T-cell (primary cell): ENCODE measurements at regions not wholly inside any gene's neighbourhood (a gene's known extent, or its start where the extent isn't known, plus 50 kb on each side); places are given as distances from the start of the nearest gene placed in this dataset.

Source experiments
- ATAC-seq, 4 experiments: fragments of 200-7000 bp in 3 of 4; fragments of 150-1000 bp in 1 of 4; cut with Tn5 transposase; replicated peaks in 1 of 4; 1 replicate in 3 of 4; 2 replicates in 1 of 4; pipeline ENCODE4 v1.10.0; 2021; ENCODE audit warnings: moderate library complexity in 3 of 4, mild to moderate bottlenecking in 2 of 4, moderate number of reproducible peaks in 1 of 4
- CTCF ChIA-PET, 2 donors: fragments of 300-600 bp; sonication (Branson Sonifier 250); formaldehyde crosslinking; loops; one replicate each; lab custom pipeline; 2022; ENCODE audit warnings: antibody characterized with exemption in 2 of 2; lab: Charles Lee
- POLR2A ChIA-PET, 2 donors: fragments of 300-600 bp; sonication (Branson Sonifier 250); formaldehyde crosslinking; loops; one replicate each; lab custom pipeline; 2022; ENCODE audit warnings: antibody characterized with exemption in 2 of 2; lab: Charles Lee
- DNase-seq, 35 experiments: peaks; one replicate each; pipeline versions ENCODE4 v3.0.0 to v3.0.0-alpha.2; 2013 to 2023
- H3K27ac ChIP-seq: one replicate; pipeline ENCODE4 v1.5.1; 2013; ENCODE audit warnings: low read length
- H3K27me3 ChIP-seq, 2 experiments: replicated peaks in 1 of 2; 1 replicate in 1 of 2; 2 replicates in 1 of 2; pipeline versions ENCODE4 v1.6.1 to v1.7.0; 2013; ENCODE audit warnings: low read length in 1 of 2, mixed read lengths in 1 of 2; ENCODE audit not compliant: control insufficient read depth in 2 of 2, insufficient read depth in 2 of 2; ENCODE audit errors: extremely low read depth in 1 of 2
- H3K36me3 ChIP-seq, 2 donors: 1 replicate in 1 of 2; 2 replicates in 1 of 2; pipeline versions ENCODE4 v1.6.1 to v1.7.0; 2013; ENCODE audit warnings: low read length in 1 of 2; ENCODE audit not compliant: control insufficient read depth in 2 of 2, insufficient read depth in 1 of 2; ENCODE audit errors: extremely low read depth in 1 of 2
- H3K4me1 ChIP-seq, 2 experiments: 1 replicate in 1 of 2; 2 replicates in 1 of 2; pipeline versions ENCODE4 v1.6.1 to v1.7.0; 2013; ENCODE audit warnings: low read length in 2 of 2, mixed read lengths in 1 of 2; ENCODE audit not compliant: insufficient read depth in 2 of 2, control insufficient read depth in 1 of 2; ENCODE audit errors: extremely low read depth in 1 of 2
- H3K4me3 ChIP-seq, 2 donors: 1 replicate in 1 of 2; 2 replicates in 1 of 2; pipeline versions ENCODE4 v1.5.1 to v1.7.0; 2013; ENCODE audit warnings: mild to moderate bottlenecking in 2 of 2, low read length in 1 of 2, moderate library complexity in 1 of 2; ENCODE audit not compliant: control insufficient read depth in 1 of 2; ENCODE audit errors: extremely low read depth in 1 of 2
- H3K9me3 ChIP-seq: 2 replicates; pipeline ENCODE4 v1.7.0; 2013
- H3K27ac Mint-ChIP-seq, 2 donors: one replicate each; pipeline ENCODE4 v1.8.0; 2020 to 2021; ENCODE audit warnings: mild to moderate bottlenecking in 2 of 2, mixed read lengths in 2 of 2
- H3K27me3 Mint-ChIP-seq, 2 donors: one replicate each; pipeline ENCODE4 v1.8.0; 2021 to 2022; ENCODE audit warnings: mixed read lengths in 2 of 2
- H3K36me3 Mint-ChIP-seq: one replicate; pipeline ENCODE4 v1.8.0; 2021; ENCODE audit warnings: mixed read lengths
- H3K4me1 Mint-ChIP-seq, 3 donors: one replicate each; pipeline ENCODE4 v1.8.0; 2020 to 2022; ENCODE audit warnings: mixed read lengths in 3 of 3, mild to moderate bottlenecking in 1 of 3
- H3K4me3 Mint-ChIP-seq, 3 donors: one replicate each; pipeline ENCODE4 v1.8.0; 2020 to 2022; ENCODE audit warnings: mild to moderate bottlenecking in 3 of 3, mixed read lengths in 3 of 3, moderate library complexity in 3 of 3
- H3K9me3 Mint-ChIP-seq, 3 donors: one replicate each; pipeline ENCODE4 v1.8.0; 2020 to 2022; ENCODE audit warnings: mixed read lengths in 3 of 3
- WGBS: methylation state at CpG from one replicate; pipeline ENCODE4 v1.1.5; 2013; ENCODE audit warnings: missing lambda C conversion rate; ENCODE audit not compliant: insufficient coverage; 5-methylcytosine and 5-hydroxymethylcytosine counted together

- Histone ChIP-seq H3K4me1 (no peaks in the 10 kb centered on the region), H3K36me3 (no peaks in the 10 kb centered on the region), H3K27ac (no peak overlapping the region), H3K27me3 (peaks cover 0 to 3% of the 10 kb centered on the region in 2 experiments), H3K4me3 (no peak overlapping the region), H3K9me3 (no peaks in the 10 kb centered on the region)
- WGBS = 67% methylated on average over 1 of the region's 2 CpGs
- no peaks in the 10 kb centered on the region for H3K9me3 Mint-ChIP-seq
- no peak overlapping the region for H3K27ac Mint-ChIP-seq
- ATAC-seq (no peak), DNase-seq (no peak)
- no peak overlapping the region for H3K4me3 Mint-ChIP-seq
- POLR2A ChIA-PET = no interaction called here
- CTCF ChIA-PET = no interaction called here
- peaks cover 15 to 24% of the 10 kb centered on the region in 2 donors for H3K27me3 Mint-ChIP-seq
- H3K36me3 Mint-ChIP-seq = no peaks in the 10 kb centered on the region
- no peaks in the 10 kb centered on the region for H3K4me1 Mint-ChIP-seq
Measured at GRCh38 chr15:94555841-94556519, 324.6 kb downstream of the MCTP2 start.

- Mint-ChIP-seq H3K27ac (no peak overlapping the region), H3K27me3 (peaks cover 12 to 21% of the 10 kb centered on the region in 2 donors), H3K4me3 (no peak overlapping the region), H3K4me1 (no peaks in the 10 kb centered on the region), H3K9me3 (peaks cover 0 to 6% (median 0%) of the 10 kb centered on the region in 3 donors), H3K36me3 (no peaks in the 10 kb centered on the region)
- H3K9me3 ChIP-seq = no peaks in the 10 kb centered on the region
- no peak overlapping the region for H3K27ac ChIP-seq
- ATAC-seq (no peak), DNase-seq (no peak)
- H3K4me1 ChIP-seq = no peaks in the 10 kb centered on the region
- ChIA-PET POLR2A (no interaction called here), CTCF (no interaction called here)
- whole genome bisulfite sequencing = 76% methylated on average over 2 of the region's 4 CpGs
- no peak overlapping the region for H3K4me3 ChIP-seq
- H3K27me3 ChIP-seq = peaks cover 0 to 3% of the 10 kb centered on the region in 2 experiments
- H3K36me3 ChIP-seq = no peaks in the 10 kb centered on the region
Measured at GRCh38 chr15:94561036-94561689, 329.8 kb downstream of the MCTP2 start.

- H3K27me3 Mint-ChIP-seq = peaks cover 15 to 32% of the 10 kb centered on the region in 2 donors
- ATAC-seq = no peak
- no CpG with 5 or more reads among the region's 2 CpGs for WGBS
Measured at GRCh38 chr15:94563456-94563855, 332.1 kb downstream of the MCTP2 start.

GRCh38 chr15:94576889-94577533 is 345.6 kb downstream of the MCTP2 start:
- no peak overlapping the region for H3K27ac Mint-ChIP-seq
- WGBS = 44% methylated on average over 8 of the region's 12 CpGs

More at GRCh38 chr15:94563456-94563855, 332.1 kb downstream of the MCTP2 start:
- Histone ChIP-seq H3K9me3 (no peaks in the 10 kb centered on the region), H3K4me3 (no peak overlapping the region), H3K4me1 (no peaks in the 10 kb centered on the region), H3K27ac (no peak overlapping the region), H3K36me3 (no peaks in the 10 kb centered on the region), H3K27me3 (peaks cover 0 to 2% of the 10 kb centered on the region in 2 experiments)
- no peak overlapping the region for H3K27ac Mint-ChIP-seq
- H3K9me3 Mint-ChIP-seq = peaks cover 0 to 6% (median 0%) of the 10 kb centered on the region in 3 donors
- no peaks in the 10 kb centered on the region for H3K36me3 Mint-ChIP-seq
- POLR2A ChIA-PET = no interaction called here
- H3K4me3 Mint-ChIP-seq = no peak overlapping the region
- no peak for DNase-seq
- CTCF ChIA-PET = no interaction called here
- H3K4me1 Mint-ChIP-seq = no peaks in the 10 kb centered on the region

DNA sequence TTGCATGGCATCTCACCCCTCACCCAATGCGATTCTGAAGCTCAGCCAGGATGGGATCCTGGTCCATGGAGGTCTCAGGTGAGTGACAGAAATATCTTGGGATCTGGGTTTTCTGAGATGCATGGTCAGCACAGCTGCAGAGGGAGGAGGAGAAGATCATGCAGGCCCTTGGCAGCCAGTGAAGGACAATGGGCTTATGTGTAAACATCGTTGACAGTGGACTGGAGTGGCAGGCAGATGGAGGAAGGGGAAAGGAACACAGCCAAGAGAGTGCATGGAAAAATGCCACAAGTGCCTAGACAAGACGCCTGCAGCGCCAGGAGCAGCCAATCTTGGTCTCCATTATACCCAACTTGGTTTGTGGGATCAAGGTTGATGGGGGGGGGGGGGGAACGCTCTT is 347.9 kb downstream of the MCTP2 start:
- Mint-ChIP-seq H3K4me3 (no peak overlapping the region), H3K27me3 (peaks cover 62 to 66% of the 10 kb centered on the region in 2 donors), H3K27ac (no peak overlapping the region), H3K4me1 (peaks cover 13 to 27% (median 25%) of the 10 kb centered on the region in 3 donors), H3K9me3 (no peaks in the 10 kb centered on the region), H3K36me3 (no peaks in the 10 kb centered on the region)
- peaks cover 8 to 9% of the 10 kb centered on the region in 2 experiments for H3K4me1 ChIP-seq
- H3K27ac ChIP-seq = no peak overlapping the region
- WGBS = no CpG with 5 or more reads among the region's 5 CpGs
- H3K9me3 ChIP-seq = no peaks in the 10 kb centered on the region
- no peak for ATAC-seq
- H3K27me3 ChIP-seq = peaks cover 13 to 40% of the 10 kb centered on the region in 2 experiments
- no peak for DNase-seq
- ChIA-PET CTCF (no interaction called here), POLR2A (no interaction called here)
- H3K4me3 ChIP-seq = no peak overlapping the region
- H3K36me3 ChIP-seq = no peaks in the 10 kb centered on the region

More at GRCh38 chr15:94576889-94577533, 345.6 kb downstream of the MCTP2 start:
- H3K4me1 Mint-ChIP-seq = peaks cover 0 to 12% (median 6%) of the 10 kb centered on the region in 3 donors
- CTCF ChIA-PET = no interaction called here
- no peak overlapping the region for H3K27ac ChIP-seq
- H3K36me3 ChIP-seq = no peaks in the 10 kb centered on the region
- DNase-seq (peak in 18 of 35 experiments; percentile 4 to 52 (median 11)), ATAC-seq (no peak)
- no peaks in the 10 kb centered on the region for H3K36me3 Mint-ChIP-seq
- H3K27me3 Mint-ChIP-seq = peaks cover 53 to 61% of the 10 kb centered on the region in 2 donors
- H3K9me3 Mint-ChIP-seq = no peaks in the 10 kb centered on the region
- no peak overlapping the region for H3K4me3 Mint-ChIP-seq
- POLR2A ChIA-PET = no interaction called here
- peaks cover 13 to 33% of the 10 kb centered on the region in 2 experiments for H3K27me3 ChIP-seq
- no peak overlapping the region for H3K4me3 ChIP-seq
- H3K4me1 ChIP-seq = no peaks in the 10 kb centered on the region
- H3K9me3 ChIP-seq = no peaks in the 10 kb centered on the region

DNA sequence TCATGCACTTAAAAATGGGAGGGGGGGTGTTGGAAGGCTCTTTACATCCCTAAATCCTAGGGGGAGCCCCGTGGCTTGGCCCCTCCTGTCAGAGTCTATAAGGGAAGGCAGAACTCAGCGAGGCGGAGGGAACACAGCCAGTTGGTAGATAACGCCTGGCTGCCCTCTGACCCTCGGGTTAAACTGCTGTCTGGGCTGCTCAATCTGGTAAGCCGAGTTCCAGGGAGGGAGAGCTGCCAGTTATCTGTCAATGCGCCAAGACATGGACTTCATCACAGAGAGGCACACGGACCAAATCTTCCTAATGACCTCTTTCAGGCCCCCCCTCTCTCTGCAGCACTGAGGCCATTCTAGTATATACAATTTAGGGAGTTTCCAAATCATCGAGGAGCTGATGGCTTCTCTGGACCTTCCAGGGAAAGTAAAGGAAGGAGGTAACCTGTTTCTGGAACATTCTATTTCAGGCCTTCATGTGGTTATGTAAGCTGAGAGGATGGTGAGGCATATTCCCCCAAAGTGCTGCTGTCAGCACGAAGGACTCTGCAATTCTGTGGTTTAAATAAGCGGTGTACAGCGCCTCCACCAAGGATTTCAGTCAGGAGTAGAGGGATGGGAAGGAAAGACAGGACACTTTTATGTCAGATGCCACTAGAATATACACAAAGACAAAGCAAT is 349.0 kb downstream of the MCTP2 start:
- H3K4me3 ChIP-seq = no peak overlapping the region
- H3K4me3 Mint-ChIP-seq = no peak overlapping the region
- peak overlapping the region in 1 of 2 donors; percentile 5 for H3K27ac Mint-ChIP-seq
- H3K4me1 Mint-ChIP-seq = peaks cover 23 to 38% (median 36%) of the 10 kb centered on the region in 3 donors
- no peaks in the 10 kb centered on the region for H3K9me3 ChIP-seq
- no peak for ATAC-seq
- CTCF ChIA-PET = no interaction called here
- peaks cover 60 to 64% of the 10 kb centered on the region in 2 donors for H3K27me3 Mint-ChIP-seq
- peaks cover 16 to 18% of the 10 kb centered on the region in 2 experiments for H3K4me1 ChIP-seq
- no peaks in the 10 kb centered on the region for H3K9me3 Mint-ChIP-seq
- no peak for DNase-seq
- peaks cover 13 to 40% of the 10 kb centered on the region in 2 experiments for H3K27me3 ChIP-seq
- no peaks in the 10 kb centered on the region for H3K36me3 Mint-ChIP-seq
- POLR2A ChIA-PET = no interaction called here
- WGBS = 92% methylated on average over 4 of the region's 12 CpGs
- H3K36me3 ChIP-seq = no peaks in the 10 kb centered on the region
- no peak overlapping the region for H3K27ac ChIP-seq
